CD4-positive, alpha-beta T cell treated with Interferon alpha-2 for 1 hour (primary cell): ENCODE measurements at regions not wholly inside any gene's neighbourhood (a gene's known extent, or its start where the extent isn't known, plus 50 kb on each side); places are given as distances from the start of the nearest gene placed in this dataset.
"Not testable (repeated sequence)": the region's sequence is repeated elsewhere in the genome, so short reads cannot be mapped to it uniquely, and the experiment has no call there.

Experiments
- DNase-seq, 2 donors: peaks; one replicate each; pipeline ENCODE4 v3.0.0-alpha.2; 2020 to 2022

DNA sequence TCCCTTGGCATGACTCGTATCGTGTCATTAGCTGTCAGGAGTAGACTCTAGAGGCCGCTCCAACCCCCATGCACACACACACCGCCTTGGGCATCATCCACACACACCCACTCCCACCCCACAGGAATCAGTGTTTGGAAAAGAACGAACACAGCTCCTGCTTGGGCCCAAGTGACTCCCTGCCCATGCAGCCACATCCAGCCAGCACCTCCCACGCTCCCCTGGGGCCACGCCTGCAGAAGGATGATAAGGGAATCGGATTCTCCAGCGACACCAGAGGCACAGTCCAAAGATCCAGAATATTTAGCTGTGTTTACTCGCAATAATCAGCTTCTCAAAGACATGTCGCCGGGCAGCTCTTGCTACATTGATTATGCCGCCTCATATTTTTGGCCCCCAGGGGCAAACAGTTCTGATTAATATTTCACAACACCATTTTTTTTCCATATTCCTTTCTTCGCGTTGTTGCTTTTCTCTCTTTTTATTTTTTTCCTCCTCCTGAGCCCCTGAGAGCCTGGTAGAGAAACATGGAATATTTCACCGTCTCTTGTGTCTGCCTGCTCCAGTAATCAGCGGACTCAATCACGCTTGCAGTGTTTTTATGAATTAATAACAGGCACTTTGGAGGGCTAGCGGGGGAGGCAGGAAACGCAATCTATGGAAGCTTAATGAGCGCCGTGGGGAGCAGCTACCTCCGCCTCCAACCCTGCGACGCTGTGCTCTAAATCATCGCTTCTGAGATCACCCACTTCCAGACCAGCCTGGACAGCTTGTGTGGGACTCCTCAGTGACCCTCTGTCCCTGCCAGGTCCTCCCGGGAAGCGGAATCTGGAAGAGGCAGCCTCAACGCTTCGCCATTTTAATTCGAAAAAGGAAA is 221.4 kb downstream of the TLE3 start:
- DNase-seq: no peak

DNA sequence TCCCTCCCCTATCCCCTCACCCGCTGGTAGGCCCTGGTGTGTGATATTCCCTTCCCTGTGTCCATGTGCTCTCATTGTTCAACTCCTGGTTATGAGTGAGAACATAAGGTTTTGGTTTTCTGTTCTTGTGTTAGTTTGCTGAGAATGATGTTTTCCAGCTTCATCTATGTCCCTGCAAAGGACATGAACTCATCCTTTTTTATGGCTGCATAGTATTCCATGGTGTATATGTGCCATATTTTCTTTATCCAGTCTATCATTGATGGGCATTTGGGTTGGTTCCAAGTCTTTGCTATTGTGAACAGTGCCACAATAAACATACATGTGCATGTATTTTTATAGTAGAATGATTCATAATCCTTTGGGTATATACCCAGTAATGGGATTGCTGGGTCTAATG is 217.8 kb downstream of the TLE3 start:
- not testable (repeated sequence) for DNase-seq

- no peak for DNase-seq
These were observed 217.0 kb downstream of the TLE3 start for GRCh38 chr15:69880571-69881301.

DNA sequence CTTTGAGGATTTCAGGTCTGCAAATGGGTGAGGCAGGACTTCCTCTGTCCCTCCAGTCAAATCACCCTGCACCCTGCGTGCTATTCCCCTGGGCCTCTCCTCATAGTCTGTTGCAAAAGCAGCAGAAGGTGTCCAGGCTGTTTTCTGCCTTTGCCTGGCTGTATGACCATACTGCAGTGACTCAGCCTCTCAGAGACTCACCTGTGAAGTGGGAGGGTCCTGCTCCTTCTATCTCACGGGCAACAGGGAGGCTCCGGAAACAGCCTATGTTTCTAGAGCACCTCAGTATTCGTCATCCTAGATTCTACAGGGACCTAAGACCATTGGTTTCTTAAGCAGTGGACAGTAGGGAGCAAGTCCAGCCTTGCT is 216.4 kb downstream of the TLE3 start:
- DNase-seq: no peak

DNA sequence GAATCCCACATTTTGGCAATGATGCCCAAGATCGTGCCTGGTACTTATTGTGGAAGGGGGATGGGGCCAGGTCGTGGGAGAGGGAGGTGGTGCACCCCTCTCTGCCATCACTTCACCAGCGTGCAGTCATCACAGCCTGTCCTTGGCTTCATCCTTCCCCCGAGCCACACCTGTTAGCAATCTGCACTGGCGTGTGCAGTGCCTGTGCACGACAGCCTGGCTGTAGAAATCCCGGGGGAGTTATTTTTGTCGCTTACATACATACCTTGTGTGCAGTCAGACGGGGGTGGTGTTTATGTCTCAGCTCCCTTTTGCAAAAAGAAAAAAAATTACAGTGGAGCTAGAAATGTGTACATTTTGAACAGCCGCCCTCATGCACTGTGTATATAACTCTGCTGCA is 216.0 kb downstream of the TLE3 start:
- no peak for DNase-seq

DNA sequence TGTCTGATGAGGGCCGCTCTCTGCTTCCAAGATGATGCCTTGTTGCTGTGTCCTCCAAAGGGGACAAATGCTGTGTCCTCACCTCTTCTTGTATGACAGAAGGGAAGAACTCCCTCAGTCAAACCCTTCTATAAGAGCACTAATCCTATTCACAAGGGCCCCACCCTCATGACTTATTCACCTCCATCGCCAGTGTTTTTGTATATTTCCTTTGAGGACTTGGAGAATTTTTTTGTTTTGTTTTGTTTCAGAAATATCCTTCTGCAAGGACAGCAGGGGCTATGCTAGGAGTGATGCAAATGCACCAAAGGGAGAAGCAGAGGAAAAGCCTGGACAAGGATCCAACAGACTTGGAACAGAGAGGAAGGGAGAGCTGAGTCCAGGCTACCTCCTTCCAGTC is 214.4 kb downstream of the TLE3 start:
- no peak for DNase-seq

GRCh38 chr15:69885173-69885955 is 212.4 kb downstream of the TLE3 start:
- DNase-seq: no peak

DNA sequence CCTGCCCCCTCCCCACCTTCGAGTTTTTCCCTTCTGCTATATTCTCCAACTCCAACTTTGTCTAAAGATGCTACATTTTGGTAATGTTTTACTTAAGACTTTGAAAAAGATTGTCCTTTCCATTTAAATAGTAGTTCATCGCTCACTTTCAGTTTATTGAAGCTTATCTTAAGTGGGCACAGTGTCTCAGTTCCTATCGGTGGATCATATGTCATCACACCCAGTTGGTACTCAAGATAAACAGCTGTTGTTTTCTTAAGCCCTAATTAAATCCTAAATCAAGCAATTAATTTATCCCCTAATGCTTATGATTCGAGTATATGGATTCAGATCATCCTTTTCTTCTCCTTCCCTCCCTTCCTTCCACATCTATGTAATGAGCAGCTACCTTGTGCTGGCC is 210.7 kb downstream of the TLE3 start:
- no peak for DNase-seq

DNA sequence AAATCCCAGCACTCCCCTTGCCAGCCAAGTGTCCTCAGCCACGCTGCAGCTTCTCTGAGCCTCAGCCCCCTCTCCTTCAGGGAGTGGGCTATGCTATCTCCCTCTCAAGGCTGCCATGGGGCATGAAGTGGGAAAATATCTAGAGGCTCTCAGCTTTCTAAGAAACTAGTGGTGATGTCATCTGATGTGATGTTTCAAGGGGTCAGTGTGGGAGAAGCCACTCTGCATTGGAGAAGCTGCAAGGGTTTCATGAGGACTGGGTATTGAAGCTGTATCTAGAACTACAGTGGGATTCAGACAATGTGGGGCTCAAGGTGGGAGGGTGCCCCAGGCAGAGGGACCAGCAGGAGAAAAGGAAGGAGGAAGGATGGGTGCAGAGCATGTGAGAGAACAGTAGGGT is 210.2 kb downstream of the TLE3 start:
- no peak for DNase-seq

DNA sequence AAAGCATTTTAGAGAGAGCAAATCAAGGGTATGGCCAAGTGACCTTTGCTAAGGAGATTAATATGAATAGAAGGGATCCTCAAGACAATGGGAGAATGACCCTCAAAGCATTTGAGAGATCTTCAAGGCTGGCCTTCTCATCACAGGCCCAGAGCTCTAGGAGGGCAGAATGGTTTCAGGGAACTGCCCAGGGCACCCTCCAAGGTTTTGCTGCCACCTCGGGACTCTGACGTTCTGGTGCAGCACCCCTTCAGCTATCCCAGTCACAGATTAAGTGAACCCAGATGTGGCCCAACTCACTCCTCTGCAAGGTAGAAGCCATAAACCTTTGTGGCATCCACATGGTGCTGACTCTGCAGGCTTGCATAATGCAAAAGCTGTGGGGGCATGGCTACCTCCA is 209.3 kb downstream of the TLE3 start:
- no peak for DNase-seq

DNA sequence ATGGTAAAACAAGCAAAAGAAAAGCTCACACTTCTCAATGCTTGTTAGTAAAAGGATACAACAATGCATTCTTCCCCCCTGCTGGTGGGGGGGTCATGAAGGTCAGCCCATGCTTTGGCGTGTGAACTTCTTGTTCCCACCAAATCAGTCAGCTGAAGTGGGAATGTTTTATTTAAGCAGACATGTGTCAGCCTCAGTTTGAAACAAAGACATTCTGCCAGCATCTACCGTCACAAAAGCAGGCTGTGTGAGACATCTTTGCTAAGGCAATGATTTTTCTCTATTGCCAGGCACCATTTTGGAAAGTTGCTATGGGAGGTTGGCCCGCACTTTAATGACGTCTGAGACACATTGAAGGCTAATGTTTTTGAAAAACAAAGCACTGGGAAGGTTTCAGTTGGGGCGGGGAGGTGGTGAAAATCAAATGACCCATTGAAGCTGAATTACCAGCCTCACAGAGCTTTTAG is 206.6 kb downstream of the TLE3 start:
- no peak for DNase-seq

- no peak for DNase-seq
These were observed 206.1 kb downstream of the TLE3 start for GRCh38 chr15:69891606-69892005.

GRCh38 chr15:69892351-69892750 is 205.4 kb downstream of the TLE3 start:
- no peak for DNase-seq

DNA sequence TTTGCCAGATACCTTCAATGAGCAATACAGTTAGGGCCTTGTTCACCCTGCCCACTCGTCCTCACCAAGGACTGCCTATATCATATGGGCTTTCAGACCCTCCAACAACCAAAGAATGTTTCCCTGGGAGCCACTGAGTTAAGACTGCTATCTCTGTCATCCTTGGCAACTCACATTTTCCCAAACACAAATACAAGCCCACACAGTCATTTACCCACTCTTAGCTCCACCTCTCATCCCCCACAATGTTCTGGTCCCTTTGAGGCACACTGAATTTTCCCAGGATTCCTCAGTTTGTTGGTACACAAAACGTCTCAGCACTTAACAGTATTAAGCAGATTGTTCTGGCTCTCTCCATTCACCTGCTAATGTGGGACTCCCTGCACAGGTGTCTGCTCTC is 204.6 kb downstream of the TLE3 start:
- DNase-seq: no peak

- DNase-seq: no peak
These were observed 203.9 kb downstream of the TLE3 start for GRCh38 chr15:69893863-69894262.

GRCh38 chr15:69895202-69895601 is 202.5 kb downstream of the TLE3 start:
- DNase-seq: no peak

DNA sequence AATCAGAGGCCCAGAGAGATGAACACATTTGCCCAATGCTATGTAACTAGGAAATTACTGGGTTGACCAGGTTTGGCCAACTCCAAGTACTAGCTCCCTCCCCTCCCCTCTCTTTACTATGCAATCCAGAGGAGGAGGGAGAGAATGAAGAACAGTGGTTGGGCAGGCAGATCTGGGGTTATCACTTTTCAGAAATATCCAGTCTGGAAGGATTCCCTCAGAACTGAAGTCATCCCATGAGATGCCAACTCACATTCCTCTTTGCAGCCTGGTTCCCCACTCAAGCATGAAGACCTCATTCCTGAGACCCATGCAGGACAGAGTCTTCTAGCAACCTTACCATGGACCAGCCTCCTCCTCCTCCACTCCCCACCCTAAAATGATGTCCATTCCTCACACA is 201.1 kb downstream of the TLE3 start:
- no peak for DNase-seq

DNA sequence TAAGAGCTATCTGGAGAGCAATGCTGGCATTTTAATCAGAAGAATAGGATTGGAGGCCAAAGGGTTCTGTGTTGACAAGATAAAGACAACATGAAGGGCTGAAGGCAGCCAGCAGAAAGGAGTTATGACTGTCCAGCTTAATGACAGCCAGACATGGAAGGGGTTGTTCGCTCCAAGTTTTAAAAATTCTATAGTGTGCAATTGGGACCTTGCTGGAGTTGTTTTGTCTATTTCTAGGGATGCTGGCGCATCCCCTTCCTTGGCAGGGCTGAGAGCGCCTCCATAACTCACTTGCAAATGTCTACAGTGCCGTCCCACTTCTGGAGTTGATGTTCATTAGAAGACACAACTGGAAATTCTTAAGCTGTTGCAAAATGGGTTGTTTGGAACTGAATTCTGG is 200.7 kb downstream of the TLE3 start:
- DNase-seq: no peak

DNA sequence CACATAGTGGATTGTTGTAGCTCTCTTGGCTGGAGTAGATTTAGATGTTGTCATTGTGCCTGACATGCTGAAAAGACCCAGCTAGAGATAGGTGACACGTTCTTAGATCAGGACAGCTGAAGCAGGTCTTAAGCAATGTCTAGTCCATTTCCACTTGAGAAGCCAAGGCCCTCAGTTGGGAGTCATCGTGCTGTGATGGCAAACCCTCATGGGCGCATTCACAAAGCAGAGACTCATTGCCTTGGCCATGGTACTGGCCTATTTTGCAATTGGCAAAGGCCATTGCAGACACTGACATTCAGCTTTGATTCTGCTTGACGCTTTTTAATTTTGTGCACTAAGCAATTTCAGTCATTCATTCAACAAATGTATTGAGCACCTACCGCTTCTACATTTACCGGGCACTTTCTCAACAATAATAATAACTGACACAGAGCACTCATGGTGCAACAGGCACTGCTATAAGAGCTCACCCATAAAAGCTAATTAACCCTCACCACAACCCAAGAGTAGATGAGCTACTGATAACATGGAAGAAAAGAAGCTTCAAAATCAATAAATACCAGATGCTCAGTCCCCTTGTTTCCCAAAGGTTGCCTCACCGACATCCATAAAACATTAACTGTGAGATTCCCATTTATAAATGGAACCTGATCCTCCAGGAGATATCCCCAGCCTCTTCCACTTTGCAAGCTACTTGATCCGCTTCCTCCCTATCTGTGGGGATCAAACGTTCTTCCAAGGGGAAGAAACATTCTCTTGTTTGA is 200.1 kb downstream of the TLE3 start:
- DNase-seq: no peak

- DNase-seq: no peak
These were observed 199.5 kb downstream of the TLE3 start for GRCh38 chr15:69898243-69898642.

DNA sequence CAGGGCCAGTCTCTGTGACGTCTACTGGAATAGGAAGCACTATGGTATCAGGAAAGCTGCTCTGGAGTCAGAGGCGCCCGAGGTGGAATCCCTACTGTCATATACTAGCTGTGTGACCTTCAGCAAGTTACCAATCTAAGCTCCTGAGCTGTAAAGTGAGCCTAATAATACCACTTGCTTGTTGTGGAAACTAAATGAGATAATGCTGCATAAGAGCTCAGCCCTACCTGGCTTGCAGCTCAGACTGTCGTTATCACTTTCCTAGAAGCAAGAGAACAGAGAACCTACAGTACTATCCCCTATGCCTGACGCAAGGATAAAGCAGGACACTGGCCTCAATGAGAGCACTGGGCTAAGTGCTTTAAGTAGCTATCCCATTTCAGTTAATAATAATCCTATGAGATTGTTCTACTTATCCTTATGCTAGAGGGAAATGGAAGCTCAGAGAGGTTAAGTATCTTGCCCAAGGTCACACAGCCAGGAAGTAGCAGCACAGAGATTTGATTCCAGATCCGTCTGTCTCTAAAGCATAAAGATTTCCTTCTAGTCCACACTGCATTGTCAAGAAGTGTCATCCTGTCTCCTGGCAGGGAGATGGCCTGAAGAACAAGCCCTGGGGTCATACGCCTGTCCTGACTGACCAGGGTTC is 195.2 kb downstream of the TLE3 start:
- DNase-seq: no peak
